ENCODE measurements at regions not wholly inside any gene's neighbourhood (a gene's known extent, or its start where the extent isn't known, plus 50 kb on each side); places are given as distances from the start of the nearest gene placed in this dataset.

- no peak overlapping the region for H3K4me3 ChIP-seq (ENCODE audit: low read depth, low read length)
- POLR2A ChIA-PET = no interaction called here
- CTCF ChIA-PET = interaction anchor here (0.7 to 1.0 kb wide), 2 partner anchors 9 to 18 kb away, joined by 3 to 4 read pairs; no protein-coding TSS in a partner anchor
- no peaks in the 10 kb centered on the region for H3K9me3 ChIP-seq (ENCODE audit: control insufficient read depth, insufficient read depth, low read depth, low read length)
- no peak overlapping the region for H3K27ac ChIP-seq (ENCODE audit: extremely low read depth, low read depth, low read length)
- H3K4me1 ChIP-seq (ENCODE audit: control insufficient read depth, insufficient read depth, low read length) = no peaks in the 10 kb centered on the region
- no peak for TF ChIP-seq ZNF664 (tag by site-specific recombination; IDR thresholded peaks at IDR 0.05)
- no peak for TF ChIP-seq ZNF140 (tag by site-specific recombination; IDR thresholded peaks at IDR 0.05)
- no peak for TF ChIP-seq INSM2 (tag by site-specific recombination; IDR thresholded peaks at IDR 0.05)
- TF ChIP-seq ZNF184 (tag by site-specific recombination; IDR thresholded peaks at IDR 0.05) = no peak
- TF ChIP-seq, protein P1, sequence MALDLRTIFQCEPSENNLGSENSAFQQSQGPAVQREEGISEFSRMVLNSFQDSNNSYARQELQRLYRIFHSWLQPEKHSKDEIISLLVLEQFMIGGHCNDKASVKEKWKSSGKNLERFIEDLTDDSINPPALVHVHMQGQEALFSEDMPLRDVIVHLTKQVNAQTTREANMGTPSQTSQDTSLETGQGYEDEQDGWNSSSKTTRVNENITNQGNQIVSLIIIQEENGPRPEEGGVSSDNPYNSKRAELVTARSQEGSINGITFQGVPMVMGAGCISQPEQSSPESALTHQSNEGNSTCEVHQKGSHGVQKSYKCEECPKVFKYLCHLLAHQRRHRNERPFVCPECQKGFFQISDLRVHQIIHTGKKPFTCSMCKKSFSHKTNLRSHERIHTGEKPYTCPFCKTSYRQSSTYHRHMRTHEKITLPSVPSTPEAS (tag by site-specific recombination; IDR thresholded peaks at IDR 0.05) = no peak
- H3K36me3 ChIP-seq (ENCODE audit: control insufficient read depth in 2 of 2, insufficient read depth in 1 of 2, low read length in 2 of 2) = no peaks in the 10 kb centered on the region
These were observed 174.4 kb upstream of the TCF4 start for GRCh38 chr18:55762424-55762823.

DNA sequence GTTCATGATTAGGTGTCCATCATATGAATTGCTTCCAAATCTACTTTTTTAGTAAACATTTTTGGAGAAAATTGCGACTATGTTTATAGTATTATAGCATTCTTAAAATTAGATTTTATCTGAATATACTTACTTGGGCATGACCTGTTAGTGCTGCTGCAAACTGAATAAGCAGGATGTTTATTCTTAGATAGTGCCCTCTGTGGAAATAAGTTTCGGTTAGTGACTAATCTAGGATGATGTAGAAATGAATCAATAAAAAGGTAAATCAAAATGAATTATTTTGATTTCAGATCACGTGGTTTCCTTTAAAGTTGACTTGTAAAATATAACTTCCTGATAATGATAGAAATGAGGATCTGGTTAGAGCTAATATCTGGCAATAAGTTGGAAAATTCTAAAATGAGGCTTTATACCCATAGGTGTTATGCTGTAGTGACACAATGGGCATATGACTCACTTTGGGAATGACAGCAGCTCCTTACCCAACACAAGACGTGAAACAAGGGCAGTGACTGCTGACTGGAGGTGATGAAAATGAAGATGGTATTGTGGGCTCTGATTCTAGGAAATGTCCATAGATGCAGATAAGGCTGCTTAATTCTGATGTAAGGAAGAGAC is 165.8 kb upstream of the TCF4 start:
- TF ChIP-seq ZNF701 (tag by site-specific recombination; IDR thresholded peaks at IDR 0.05) = no peak
- no peak for TF ChIP-seq ZNF146 (tag by site-specific recombination; IDR thresholded peaks at IDR 0.05)
- TF ChIP-seq, protein P2, sequence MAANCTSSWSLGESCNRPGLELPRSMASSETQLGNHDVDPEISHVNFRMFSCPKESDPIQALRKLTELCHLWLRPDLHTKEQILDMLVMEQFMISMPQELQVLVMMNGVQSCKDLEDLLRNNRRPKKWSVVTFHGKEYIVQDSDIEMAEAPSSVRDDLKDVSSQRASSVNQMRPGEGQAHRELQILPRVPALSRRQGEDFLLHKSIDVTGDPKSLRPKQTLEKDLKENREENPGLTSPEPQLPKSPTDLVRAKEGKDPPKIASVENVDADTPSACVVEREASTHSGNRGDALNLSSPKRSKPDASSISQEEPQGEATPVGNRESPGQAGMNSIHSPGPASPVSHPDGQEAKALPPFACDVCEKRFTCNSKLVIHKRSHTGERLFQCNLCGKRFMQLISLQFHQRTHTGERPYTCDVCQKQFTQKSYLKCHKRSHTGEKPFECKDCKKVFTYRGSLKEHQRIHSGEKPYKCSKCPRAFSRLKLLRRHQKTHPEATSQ (tag by site-specific recombination; IDR thresholded peaks at IDR 0.05) = no peak
- TF ChIP-seq, protein P1 (tag by site-specific recombination; IDR thresholded peaks at IDR 0.05) = no peak
- TF ChIP-seq GLIS2 (tag by site-specific recombination; IDR thresholded peaks at IDR 0.05) = no peak
- no peak for TF ChIP-seq ZNF202 (tag by site-specific recombination; IDR thresholded peaks at IDR 0.05; ENCODE audit: borderline replicate concordance)
- TF ChIP-seq IKZF3 (tag by site-specific recombination; IDR thresholded peaks at IDR 0.05) = no peak
- no peak for TF ChIP-seq GLI4 (tag by site-specific recombination; IDR thresholded peaks at IDR 0.05)
- TF ChIP-seq TCF7L2 (IDR thresholded peaks at IDR 0.05; ENCODE audit: borderline replicate concordance, low read depth, low read length) = no peak
- Histone ChIP-seq H3K9me3 (ENCODE audit: control insufficient read depth, insufficient read depth, low read depth, low read length) (no peaks in the 10 kb centered on the region), H3K4me1 (ENCODE audit: control insufficient read depth, insufficient read depth, low read length) (no peaks in the 10 kb centered on the region), H3K36me3 (ENCODE audit: control insufficient read depth in 2 of 2, insufficient read depth in 1 of 2, low read length in 2 of 2) (no peaks in the 10 kb centered on the region), H3K27ac (ENCODE audit: extremely low read depth, low read depth, low read length) (no peak overlapping the region), H3K4me3 (ENCODE audit: low read depth, low read length) (no peak overlapping the region)
- ChIA-PET POLR2A (no interaction called here), CTCF (interaction anchor here (0.6 kb wide), 1 partner anchor 9 kb away, joined by 3 read pairs; no protein-coding TSS in a partner anchor)

- Histone ChIP-seq H3K27ac (ENCODE audit: extremely low read depth, low read depth, low read length) (no peak overlapping the region), H3K4me1 (ENCODE audit: control insufficient read depth, insufficient read depth, low read length) (peaks cover 6% of the 10 kb centered on the region; the same call in 1 of the 2 replicates), H3K36me3 (ENCODE audit: control insufficient read depth in 2 of 2, insufficient read depth in 1 of 2, low read length in 2 of 2) (no peaks in the 10 kb centered on the region), H3K4me3 (ENCODE audit: low read depth, low read length) (no peak overlapping the region), H3K9me3 (ENCODE audit: control insufficient read depth, insufficient read depth, low read depth, low read length) (no peaks in the 10 kb centered on the region)
- ChIA-PET CTCF (interaction anchor here (0.6 to 0.7 kb wide), 2 partner anchors 367 to 689 kb away, joined by 3 read pairs; no protein-coding TSS in a partner anchor), POLR2A (no interaction called here)
- TF ChIP-seq ZNF416 (tag by site-specific recombination; IDR thresholded peaks at IDR 0.05) (no peak), GLI2 (tag by site-specific recombination; IDR thresholded peaks at IDR 0.05; ENCODE audit: borderline replicate concordance, low read depth) (no peak), PRDM6 (tag by site-specific recombination; IDR thresholded peaks at IDR 0.05) (no peak), ZNF146 (tag by site-specific recombination; IDR thresholded peaks at IDR 0.05) (no peak), ZBTB21 (tag by site-specific recombination; IDR thresholded peaks at IDR 0.05) (no peak), ZNF140 (tag by site-specific recombination; IDR thresholded peaks at IDR 0.05) (no peak), ZNF214 (tag by site-specific recombination; IDR thresholded peaks at IDR 0.05; ENCODE audit: borderline replicate concordance) (no peak), FEZF1 (tag by site-specific recombination; IDR thresholded peaks at IDR 0.05) (no peak), ZNF133 (tag by site-specific recombination; IDR thresholded peaks at IDR 0.05) (no peak), ZNF830 (tag by site-specific recombination; IDR thresholded peaks at IDR 0.05; ENCODE audit: low read depth) (no peak)
- TF ChIP-seq, protein P3, sequence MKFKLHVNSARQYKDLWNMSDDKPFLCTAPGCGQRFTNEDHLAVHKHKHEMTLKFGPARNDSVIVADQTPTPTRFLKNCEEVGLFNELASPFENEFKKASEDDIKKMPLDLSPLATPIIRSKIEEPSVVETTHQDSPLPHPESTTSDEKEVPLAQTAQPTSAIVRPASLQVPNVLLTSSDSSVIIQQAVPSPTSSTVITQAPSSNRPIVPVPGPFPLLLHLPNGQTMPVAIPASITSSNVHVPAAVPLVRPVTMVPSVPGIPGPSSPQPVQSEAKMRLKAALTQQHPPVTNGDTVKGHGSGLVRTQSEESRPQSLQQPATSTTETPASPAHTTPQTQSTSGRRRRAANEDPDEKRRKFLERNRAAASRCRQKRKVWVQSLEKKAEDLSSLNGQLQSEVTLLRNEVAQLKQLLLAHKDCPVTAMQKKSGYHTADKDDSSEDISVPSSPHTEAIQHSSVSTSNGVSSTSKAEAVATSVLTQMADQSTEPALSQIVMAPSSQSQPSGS (tag by site-specific recombination; IDR thresholded peaks at IDR 0.05; ENCODE audit: low read depth) = no peak
These were observed 163.5 kb upstream of the TCF4 start for GRCh38 chr18:55751476-55751875.
